GM12891 (cell line): ENCODE measurements at regions not wholly inside any gene's neighbourhood (a gene's known extent, or its start where the extent isn't known, plus 50 kb on each side); places are given as distances from the start of the nearest gene placed in this dataset.

Experiments used
- POLR2A ChIP-seq: IDR thresholded peaks from 2 replicates; pipeline ENCODE4 v1.6.1; 2011; ENCODE audit warnings: low read depth, low read length, control low read depth
- POLR2AphosphoS5 ChIP-seq: IDR thresholded peaks from 2 replicates; pipeline ENCODE4 v1.6.1; 2011; ENCODE audit warnings: low read depth, low read length, control low read depth
- SPI1 ChIP-seq: IDR thresholded peaks from 2 replicates; pipeline ENCODE4 v1.6.1; 2011; ENCODE audit warnings: low read depth, low read length, control low read depth
- TAF1 ChIP-seq: IDR thresholded peaks from 2 replicates; pipeline ENCODE4 v1.6.1; 2011; ENCODE audit warnings: low read depth, low read length, control low read depth

DNA sequence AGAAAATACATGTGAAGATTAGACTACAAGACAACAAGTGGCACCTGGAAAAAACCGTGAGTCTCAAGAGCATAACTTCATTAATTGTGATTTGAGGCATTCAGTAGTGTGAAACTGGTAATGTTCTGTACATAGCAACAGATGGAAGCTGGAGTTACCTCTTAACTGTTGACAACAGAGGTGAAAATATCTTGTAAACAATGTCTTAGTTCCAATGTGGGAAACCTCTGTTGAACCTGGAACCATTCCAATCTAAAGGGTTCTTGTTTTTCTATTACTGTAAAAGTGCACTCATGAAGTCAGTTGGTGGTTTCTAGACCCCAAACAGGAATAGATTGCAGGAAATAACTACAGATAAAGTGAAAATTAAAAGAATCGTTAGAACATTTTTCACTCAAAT, 728.4 kb downstream of the SLITRK1 start:
- no peak for TF ChIP-seq POLR2A
- no peak for TF ChIP-seq TAF1
- no peak for TF ChIP-seq POLR2AphosphoS5
- no peak for TF ChIP-seq SPI1
